Endothelial cell of umbilical vein (primary cell): ENCODE measurements at regions not wholly inside any gene's neighbourhood (a gene's known extent, or its start where the extent isn't known, plus 50 kb on each side); places are given as distances from the start of the nearest gene placed in this dataset.
"Not testable (repeated sequence)": the region's sequence is repeated elsewhere in the genome, so short reads cannot be mapped to it uniquely, and the experiment has no call there.

Source experiments
- BruUV-seq: library from RNA; stranded (reverse); fragments of 400-500 nt; replicated peaks from 2 replicates; lab custom pipeline; 2021; lab: Mats Ljungman, UMichigan
- CTCF ChIA-PET: fragments of 300-600, 350-600 bp; sonication (Branson Sonifier 250); formaldehyde crosslinking; loops from one replicate; lab custom pipeline; 2021; ENCODE audit warnings: antibody characterized with exemption, inconsistent platforms; lab: Charles Lee
- POLR2A ChIA-PET: fragments of 300-600, 350-600 bp; sonication (Branson Sonifier 250); formaldehyde crosslinking; loops from one replicate; lab custom pipeline; 2021; ENCODE audit warnings: antibody characterized with exemption, inconsistent platforms; lab: Charles Lee
- DNase-seq: peaks from one replicate; pipeline ENCODE4 v3.0.0-alpha.2; 2011; ENCODE audit warnings: low read depth, low spot score
- FAIRE-seq: peaks from 2 replicates; lab custom pipeline; 2011; peaks lifted over from hg19 to GRCh38; lab: Jason Lieb, UNC
- H2AFZ ChIP-seq: 2 replicates; pipeline ENCODE4 v1.6.0; 2012; ENCODE audit warnings: low read depth, low read length, control low read depth, inconsistent platforms
- H3K27ac ChIP-seq: 2 replicates; pipeline ENCODE4 v1.5.1; 2011; ENCODE audit warnings: low read depth, mild to moderate bottlenecking, control low read depth, low read length, moderate library complexity; ENCODE audit not compliant: insufficient read depth
- H3K27me3 ChIP-seq, 2 experiments: 2 replicates each; pipeline versions ENCODE4 v1.6.0 to v1.6.1; 2011; ENCODE audit warnings: low read length in 2 of 2, mixed read lengths in 1 of 2; ENCODE audit not compliant: control insufficient read depth in 2 of 2, insufficient read depth in 2 of 2
- H3K36me3 ChIP-seq, 2 experiments: 2 replicates in 1 of 2; 3 replicates in 1 of 2; pipeline ENCODE4 v1.5.1; 2011; ENCODE audit warnings: low read length in 2 of 2, mild to moderate bottlenecking in 1 of 2, moderate library complexity in 1 of 2; ENCODE audit not compliant: control insufficient read depth in 2 of 2, insufficient read depth in 2 of 2; ENCODE audit errors: extremely low read depth in 1 of 2
- H3K4me1 ChIP-seq: 3 replicates; pipeline ENCODE4 v1.5.1; 2011; ENCODE audit warnings: mild to moderate bottlenecking, low read length; ENCODE audit not compliant: control insufficient read depth, insufficient read depth; ENCODE audit errors: extremely low read depth
- H3K4me2 ChIP-seq: 2 replicates; pipeline ENCODE4 v1.6.1; 2011; ENCODE audit warnings: low read length, control low read depth, mixed read lengths; ENCODE audit not compliant: insufficient read depth
- H3K4me3 ChIP-seq, 3 experiments: fragments of 200-600 bp in 1 of 3; sonication (generic), shearing (Covaris generic) in 1 of 3; replicated peaks in 1 of 3; 2 replicates each; pipeline ENCODE4 v1.5.1; 2011 to 2016; ENCODE audit warnings: control low read depth in 3 of 3, low read length in 3 of 3, mild to moderate bottlenecking in 2 of 3, inconsistent platforms in 1 of 3, low read depth in 1 of 3, moderate library complexity in 1 of 3; ENCODE audit not compliant: insufficient read depth in 1 of 3
- H3K79me2 ChIP-seq: 2 replicates; pipeline ENCODE4 v1.6.0; 2012; ENCODE audit warnings: low read length, inconsistent platforms; ENCODE audit not compliant: control insufficient read depth, insufficient read depth
- H3K9ac ChIP-seq: replicated peaks from 2 replicates; pipeline ENCODE3; 2011; ENCODE audit warnings: low read length, control low read depth; ENCODE audit not compliant: insufficient read depth; ENCODE audit errors: extremely low read depth
- H3K9me1 ChIP-seq: replicated peaks from 3 replicates; pipeline ENCODE4 v1.6.0; 2011; ENCODE audit warnings: mild to moderate bottlenecking, low read length; ENCODE audit not compliant: control insufficient read depth, insufficient read depth; ENCODE audit errors: extremely low read depth
- H3K9me3 ChIP-seq: replicated peaks from 2 replicates; pipeline ENCODE4 v1.5.1; 2012; ENCODE audit warnings: low read length, inconsistent platforms; ENCODE audit not compliant: control insufficient read depth, insufficient read depth
- H4K20me1 ChIP-seq: replicated peaks from 2 replicates; pipeline ENCODE3; 2011; ENCODE audit warnings: mild to moderate bottlenecking, low read length; ENCODE audit not compliant: control insufficient read depth, insufficient read depth; ENCODE audit errors: extremely low read depth
- JUN ChIP-seq: IDR thresholded peaks from 2 replicates; pipeline ENCODE4 v1.6.1; 2011; ENCODE audit warnings: borderline replicate concordance, low read depth; ENCODE audit not compliant: insufficient read length, insufficient read depth
- MYC ChIP-seq: IDR thresholded peaks from one replicate; pipeline ENCODE4 v1.6.1; 2011; ENCODE audit warnings: mild to moderate bottlenecking, low read depth, low read length
- POLR2A ChIP-seq: IDR thresholded peaks from 2 replicates; pipeline ENCODE4 v1.6.1; 2012; ENCODE audit warnings: low read depth, mild to moderate bottlenecking, control low read depth, low read length
- dilution Hi-C: fragments of 300-500 bp; cut with MboI; formaldehyde crosslinking; loops from one replicate; pipeline ENCODE4 v1.15.0; 2019; ENCODE audit warnings: low sequenced_read_pairs; ENCODE audit not compliant: extremely low pct_ligation_motif_present
- intact Hi-C: fragments of 100-400 bp; cut with micrococcal nuclease; formaldehyde crosslinking; loops from one replicate; pipeline ENCODE4 v1.10.0; 2022
- TF ChIP-seq, protein P1 (sequence below), 2 donors: IDR thresholded peaks; 1 replicate in 1 of 2; 2 replicates in 1 of 2; pipeline ENCODE4 v1.5.1; 2011; ENCODE audit warnings: low read length in 2 of 2, mild to moderate bottlenecking in 2 of 2, moderate library complexity in 2 of 2, control low read depth in 1 of 2, inconsistent platforms in 1 of 2, low read depth in 1 of 2; ENCODE audit not compliant: insufficient read depth in 1 of 2; ENCODE audit errors: extremely low read depth in 1 of 2

DNA sequence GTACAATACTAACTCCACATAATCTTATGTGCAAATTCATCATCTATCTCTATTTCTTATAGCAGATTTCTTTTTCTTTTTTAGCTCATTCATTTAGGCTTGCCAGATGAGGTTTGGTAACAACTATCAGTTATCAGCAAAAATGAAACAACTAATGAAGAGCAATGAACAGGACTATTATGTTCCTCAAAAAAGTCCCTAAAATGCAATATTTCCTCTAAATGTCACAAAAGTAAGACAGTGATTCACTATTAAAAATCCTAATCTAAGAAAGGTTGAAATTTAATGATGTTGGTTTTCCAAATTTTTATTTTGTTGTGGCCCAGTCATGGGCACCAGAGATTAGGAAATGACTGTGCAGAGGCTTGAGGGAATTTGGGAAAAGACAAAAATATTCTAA is 135.3 kb downstream of the PPIAL4G start:
- ChIA-PET POLR2A (no interaction called here), CTCF (no interaction called here)
- no peak for DNase-seq
- Histone ChIP-seq H3K27me3 (peaks cover 26 to 52% of the 10 kb centered on the region in 2 experiments), H3K9ac (no peak overlapping the region), H3K9me1 (no peaks in the 10 kb centered on the region), H3K9me3 (no peaks in the 10 kb centered on the region), H2AFZ (no peak overlapping the region), H4K20me1 (no peaks in the 10 kb centered on the region), H3K4me1 (no peaks in the 10 kb centered on the region), H3K27ac (no peak overlapping the region), H3K4me2 (no peak overlapping the region), H3K36me3 (no peaks in the 10 kb centered on the region), H3K79me2 (no peaks in the 10 kb centered on the region), H3K4me3 (no peak overlapping the region)
- intact Hi-C loops (no loop called here), dilution Hi-C loops (no loop called here)
- TF ChIP-seq MYC: no peak
- TF ChIP-seq, protein P1, sequence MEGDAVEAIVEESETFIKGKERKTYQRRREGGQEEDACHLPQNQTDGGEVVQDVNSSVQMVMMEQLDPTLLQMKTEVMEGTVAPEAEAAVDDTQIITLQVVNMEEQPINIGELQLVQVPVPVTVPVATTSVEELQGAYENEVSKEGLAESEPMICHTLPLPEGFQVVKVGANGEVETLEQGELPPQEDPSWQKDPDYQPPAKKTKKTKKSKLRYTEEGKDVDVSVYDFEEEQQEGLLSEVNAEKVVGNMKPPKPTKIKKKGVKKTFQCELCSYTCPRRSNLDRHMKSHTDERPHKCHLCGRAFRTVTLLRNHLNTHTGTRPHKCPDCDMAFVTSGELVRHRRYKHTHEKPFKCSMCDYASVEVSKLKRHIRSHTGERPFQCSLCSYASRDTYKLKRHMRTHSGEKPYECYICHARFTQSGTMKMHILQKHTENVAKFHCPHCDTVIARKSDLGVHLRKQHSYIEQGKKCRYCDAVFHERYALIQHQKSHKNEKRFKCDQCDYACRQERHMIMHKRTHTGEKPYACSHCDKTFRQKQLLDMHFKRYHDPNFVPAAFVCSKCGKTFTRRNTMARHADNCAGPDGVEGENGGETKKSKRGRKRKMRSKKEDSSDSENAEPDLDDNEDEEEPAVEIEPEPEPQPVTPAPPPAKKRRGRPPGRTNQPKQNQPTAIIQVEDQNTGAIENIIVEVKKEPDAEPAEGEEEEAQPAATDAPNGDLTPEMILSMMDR (IDR thresholded peaks at IDR 0.05; ENCODE audit: extremely low read depth in 1 of 2, insufficient read depth in 1 of 2, low read depth in 1 of 2, low read length in 2 of 2): no peak
- TF ChIP-seq JUN: no peak
- no peak for TF ChIP-seq POLR2A
- BruUV-seq: no TSS peak
- no peak for FAIRE-seq

DNA sequence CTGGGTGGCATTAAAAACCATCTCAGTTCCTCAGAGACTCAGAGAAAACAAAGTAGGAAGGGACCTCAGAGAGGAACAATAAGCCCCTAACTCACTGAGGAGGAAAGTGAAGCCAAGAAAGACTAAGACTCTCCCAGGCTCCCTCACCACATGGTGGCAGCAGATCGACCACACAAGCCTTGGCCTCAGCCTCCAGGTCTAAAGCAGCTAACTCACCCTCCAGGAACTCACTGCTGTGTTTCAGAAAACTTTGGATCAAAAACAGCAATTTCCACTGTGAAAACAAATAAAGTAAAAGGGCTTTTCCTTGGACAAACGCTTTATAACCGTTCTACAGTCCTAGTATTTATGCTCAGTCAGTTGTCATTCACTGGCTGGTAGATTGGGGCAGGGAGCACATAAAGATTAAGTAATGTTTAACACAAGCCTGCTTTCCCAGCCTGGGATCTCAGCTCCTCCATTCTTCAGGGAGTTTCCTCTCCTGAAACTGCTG is 137.4 kb downstream of the PPIAL4G start:
- FAIRE-seq, H3K4me3 ChIP-seq, H3K9me3 ChIP-seq, H3K9ac ChIP-seq, BruUV-seq, H2AFZ ChIP-seq, H3K27ac ChIP-seq, H3K9me1 ChIP-seq, H3K79me2 ChIP-seq, H3K4me2 ChIP-seq, H3K36me3 ChIP-seq, POLR2A ChIA-PET, H3K4me1 ChIP-seq, H4K20me1 ChIP-seq, dilution Hi-C loops, intact Hi-C loops: not testable (repeated sequence)
- CTCF ChIA-PET: interaction anchor here (0.6 to 1.3 kb wide), 6 partner anchors 8 to 18 kb away, joined by 3 read pairs; no protein-coding TSS in a partner anchor
- TF ChIP-seq, protein P1 (IDR thresholded peaks at IDR 0.05; ENCODE audit: extremely low read depth in 1 of 2, insufficient read depth in 1 of 2, low read depth in 1 of 2, low read length in 2 of 2): peak; percentile 48 to 54
- peak; percentile 9 for DNase-seq
- peaks cover 19 to 38% of the 10 kb centered on the region in 2 experiments for H3K27me3 ChIP-seq

- H4K20me1 ChIP-seq, H3K9ac ChIP-seq, H3K4me1 ChIP-seq, DNase-seq, H3K9me3 ChIP-seq, H3K79me2 ChIP-seq, POLR2A ChIA-PET, H3K27ac ChIP-seq, FAIRE-seq, H3K4me2 ChIP-seq, H2AFZ ChIP-seq, H3K9me1 ChIP-seq, dilution Hi-C loops, intact Hi-C loops, BruUV-seq, H3K36me3 ChIP-seq, H3K4me3 ChIP-seq: not testable (repeated sequence)
- H3K27me3 ChIP-seq: peaks cover 17 to 29% of the 10 kb centered on the region in 2 experiments
- CTCF ChIA-PET: interaction anchor here (0.8 to 1.3 kb wide), 3 partner anchors 9 to 12 kb away, joined by 3 read pairs; no protein-coding TSS in a partner anchor
Measured at GRCh38 chr1:148344651-148345050, 138.5 kb downstream of the PPIAL4G start.
